T follicular helper cell (primary cell): ENCODE measurements at regions not wholly inside any gene's neighbourhood (a gene's known extent, or its start where the extent isn't known, plus 50 kb on each side); places are given as distances from the start of the nearest gene placed in this dataset.
"Not testable (repeated sequence)": the region's sequence is repeated elsewhere in the genome, so short reads cannot be mapped to it uniquely, and the experiment has no call there.

Source experiments
- DNase-seq: peaks from one replicate; pipeline ENCODE4 v3.0.0-alpha.2; 2020; ENCODE audit warnings: low read depth

DNA sequence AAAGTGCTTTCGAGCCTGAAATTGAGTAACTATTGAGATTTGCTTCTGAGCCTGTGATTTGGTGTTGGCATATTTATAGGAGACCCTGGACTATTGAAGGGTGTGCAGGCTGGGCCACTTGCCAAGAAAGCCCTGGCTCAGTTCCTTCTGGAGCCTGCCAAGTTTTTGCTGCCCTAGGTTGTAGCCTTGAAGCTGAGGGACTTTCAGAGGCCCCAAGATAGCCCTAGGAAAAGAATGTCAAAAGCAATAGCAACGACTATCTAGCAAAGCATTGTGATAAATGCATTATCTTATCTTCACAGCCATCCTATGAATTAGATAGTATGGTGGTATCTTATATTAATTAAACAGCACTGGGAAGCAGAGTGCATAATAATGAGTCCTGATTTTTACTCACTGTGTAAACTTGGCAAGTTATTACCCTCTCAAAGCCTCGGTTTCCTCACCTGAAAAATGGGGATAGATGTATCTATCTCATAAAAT, 473.7 kb upstream of the PODXL start:
- no peak for DNase-seq

DNA sequence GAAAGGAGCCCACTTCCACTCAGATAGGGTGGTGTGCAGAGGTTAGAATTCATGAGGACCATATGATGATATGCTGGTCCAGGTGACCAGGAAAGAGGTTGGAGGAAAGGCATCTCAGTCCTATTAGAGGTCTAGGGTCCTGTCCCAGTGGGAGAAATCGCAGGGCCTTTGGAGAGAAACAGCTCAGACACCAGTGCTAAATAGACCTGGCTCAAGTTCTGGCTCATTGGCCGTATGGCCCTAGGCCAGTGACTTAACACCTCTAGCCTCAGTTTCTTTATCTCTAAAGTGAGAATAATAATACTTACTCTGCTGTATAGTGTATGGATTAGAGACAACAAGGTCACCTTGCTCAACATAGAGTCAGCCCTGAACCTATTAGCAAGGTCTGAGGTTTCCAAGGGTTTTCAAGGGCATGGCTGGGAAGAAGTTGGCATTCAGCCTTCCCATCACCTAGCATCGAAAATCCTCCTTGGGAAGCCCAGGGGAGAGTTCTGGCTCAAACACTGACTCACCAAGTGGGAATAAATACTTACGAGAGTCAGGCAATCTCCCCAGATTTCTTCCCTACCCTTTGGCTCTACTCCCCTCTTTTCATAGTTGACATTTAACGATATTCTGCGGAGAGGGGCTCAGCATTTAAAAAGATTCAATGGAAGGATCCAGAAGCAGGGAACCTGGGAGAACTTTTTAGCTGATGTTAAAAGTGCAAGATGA, 473.1 kb upstream of the PODXL start:
- no peak for DNase-seq

DNA sequence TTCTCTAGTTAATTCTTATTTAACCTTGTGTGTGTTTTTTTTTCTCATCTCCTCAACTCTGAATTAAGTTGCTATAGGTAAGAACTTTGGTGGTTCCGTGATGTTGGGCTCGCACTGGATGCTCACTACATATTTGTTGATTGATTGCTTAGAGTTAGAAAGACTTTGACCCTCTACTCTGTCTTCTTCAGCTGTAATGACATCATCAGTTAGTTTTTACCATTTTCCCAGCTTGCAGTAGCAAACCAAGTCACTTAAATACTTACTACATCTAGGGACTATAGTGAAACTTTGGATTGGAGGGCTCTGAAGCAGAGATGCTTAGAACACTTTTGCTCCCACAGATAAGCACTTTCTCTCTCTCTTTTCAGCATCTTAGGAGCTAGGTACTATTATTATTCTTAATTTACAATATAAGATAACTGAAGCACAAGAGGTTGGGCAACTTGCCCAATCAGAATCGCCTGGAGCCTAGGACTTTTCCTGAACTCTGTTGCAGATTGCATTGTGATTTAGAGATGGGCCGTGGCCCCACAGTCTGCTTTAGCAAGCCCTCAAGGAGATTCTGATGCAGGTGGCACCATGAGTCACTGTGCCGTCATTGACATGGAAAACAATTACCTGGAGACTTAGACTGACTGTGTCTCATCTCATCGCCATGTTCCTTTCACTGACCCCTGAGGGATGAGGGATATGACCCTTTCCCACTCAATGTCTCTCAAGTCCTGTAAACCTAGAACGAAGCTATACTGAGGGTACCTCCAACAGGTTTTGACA, 471.9 kb upstream of the PODXL start:
- DNase-seq, result no peak

DNA sequence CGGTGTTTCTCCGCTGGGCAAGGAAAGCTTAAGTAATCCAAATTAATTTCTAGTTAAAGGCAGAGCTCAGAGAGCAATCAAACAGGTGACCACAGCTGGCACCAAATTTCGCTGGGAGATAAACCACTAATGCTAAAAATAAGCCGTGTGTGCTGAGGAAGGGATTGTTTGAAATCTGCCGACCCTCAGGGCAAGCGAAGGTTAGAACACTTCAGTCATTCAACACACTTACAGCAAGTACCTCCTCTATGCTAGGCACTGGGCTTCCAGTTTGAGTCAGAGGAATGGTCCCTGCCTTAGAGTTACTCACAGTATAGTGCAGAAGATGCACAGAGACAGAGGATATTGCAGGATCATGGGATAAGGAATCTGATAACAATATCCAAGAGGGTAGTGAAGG, 467.9 kb upstream of the PODXL start:
- no peak for DNase-seq

GRCh38 chr7:132023466-132023865, 467.0 kb upstream of the PODXL start:
- DNase-seq, result no peak

DNA sequence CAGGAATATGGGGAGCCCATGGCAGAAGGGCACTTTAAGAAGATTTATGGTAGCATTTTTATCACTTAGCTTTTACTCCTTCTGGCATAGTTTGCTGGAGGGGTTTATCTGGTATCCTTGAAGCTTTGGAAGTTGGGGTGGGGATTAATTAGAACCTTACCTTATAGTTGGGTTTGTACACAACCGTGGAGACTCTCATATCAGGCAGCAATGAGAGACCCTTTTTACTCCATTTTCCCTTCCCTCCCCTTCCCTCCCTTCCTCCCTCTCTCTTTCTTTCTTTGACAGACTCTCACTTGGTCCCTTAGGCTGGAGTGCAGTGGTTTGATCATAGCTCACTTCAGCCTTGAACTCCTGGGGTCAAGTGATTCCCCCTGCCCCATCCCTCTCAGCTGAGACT, 465.8 kb upstream of the PODXL start:
- DNase-seq, result no peak

- no peak for DNase-seq
Observed at GRCh38 chr7:132019703-132020102, 463.3 kb upstream of the PODXL start.

GRCh38 chr7:132009778-132010177, 453.4 kb upstream of the PODXL start:
- DNase-seq, result no peak

GRCh38 chr7:132004529-132004928, 448.1 kb upstream of the PODXL start:
- no peak for DNase-seq

GRCh38 chr7:132002343-132002968, 446.0 kb upstream of the PODXL start:
- DNase-seq, result no peak

GRCh38 chr7:132001146-132001545, 444.7 kb upstream of the PODXL start:
- no peak for DNase-seq

DNA sequence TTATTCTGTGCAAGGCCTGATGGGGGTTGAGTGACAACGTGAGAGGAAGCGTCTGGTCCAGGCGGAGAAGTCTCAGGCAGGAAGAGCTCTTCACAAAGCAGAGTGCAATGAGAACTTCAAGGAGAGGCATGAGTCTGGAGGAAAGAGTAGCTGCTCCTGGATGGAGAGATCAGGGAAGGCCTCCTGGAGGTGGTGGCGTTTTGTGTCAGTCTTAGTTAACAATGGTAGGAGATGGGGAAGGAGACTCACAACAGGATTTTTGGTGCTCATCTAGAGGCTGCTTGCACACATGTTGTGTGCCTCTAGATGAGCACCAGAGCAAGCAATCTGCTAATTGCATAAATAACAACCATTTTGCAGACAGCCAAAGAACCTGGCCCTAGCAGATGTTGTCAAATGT, 442.8 kb upstream of the PODXL start:
- no peak for DNase-seq

GRCh38 chr7:131995324-131995723, 438.9 kb upstream of the PODXL start:
- no peak for DNase-seq

DNA sequence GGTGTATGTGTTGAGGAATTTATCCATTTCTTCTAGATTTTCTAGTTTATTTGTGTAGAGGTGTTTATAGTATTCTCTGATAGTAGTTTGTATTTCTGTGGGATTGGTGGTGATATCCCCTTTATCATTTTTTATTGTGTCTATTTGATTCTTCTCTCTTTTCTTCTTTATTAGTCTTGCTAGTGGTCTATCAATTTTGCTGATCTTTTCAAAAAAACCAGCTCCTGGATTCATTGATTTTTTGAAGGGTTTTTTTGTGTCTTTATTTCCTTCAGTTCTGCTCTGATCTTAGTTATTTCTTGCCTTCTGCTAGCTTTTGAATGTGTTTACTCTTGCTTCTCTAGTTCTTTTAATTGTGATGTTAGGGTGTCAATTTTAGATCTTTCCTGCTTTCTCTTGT, 424.6 kb upstream of the PODXL start:
- not testable (repeated sequence) for DNase-seq

- not testable (repeated sequence) for DNase-seq
Observed at GRCh38 chr7:131978118-131978517, 421.7 kb upstream of the PODXL start.

DNA sequence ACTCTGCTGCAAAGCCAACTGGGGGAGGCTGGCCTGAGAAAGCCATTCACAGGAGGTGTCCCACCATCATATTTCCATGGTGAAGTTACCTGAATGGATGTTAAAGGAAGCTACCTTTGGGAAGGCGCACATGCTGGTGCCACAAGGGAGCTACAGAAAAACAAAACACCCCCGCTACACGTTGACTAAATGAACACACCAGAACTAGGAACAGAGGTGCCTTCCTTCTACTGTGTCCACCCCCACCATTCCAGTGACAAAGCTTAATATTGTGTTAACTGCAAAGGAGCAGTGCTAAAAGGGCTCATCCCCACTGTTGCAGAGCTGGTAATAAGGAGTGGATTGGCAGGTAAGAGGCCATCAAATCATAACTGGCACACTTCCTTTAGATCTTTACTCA, 420.0 kb upstream of the PODXL start:
- DNase-seq, result no peak

DNA sequence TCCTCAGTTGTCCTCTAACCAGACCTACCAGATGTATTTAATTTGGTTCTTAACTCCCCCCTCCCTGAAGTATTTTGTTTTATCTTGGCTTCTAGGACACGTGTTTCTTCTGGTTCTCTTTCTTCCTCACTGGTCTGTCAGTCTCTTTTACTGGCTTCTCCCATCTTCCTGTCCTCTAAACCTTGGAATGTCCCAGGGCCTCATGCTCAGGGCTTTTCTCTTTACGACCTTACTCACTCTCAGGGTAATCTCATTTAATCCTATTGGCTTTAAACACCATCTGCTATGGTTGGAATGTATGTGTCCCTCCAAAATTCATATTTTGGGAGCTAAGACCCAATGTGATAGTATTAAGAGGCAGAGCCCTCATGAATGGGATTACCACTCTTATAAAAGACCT, 418.2 kb upstream of the PODXL start:
- DNase-seq, result no peak

- no peak for DNase-seq
Observed at GRCh38 chr7:131972251-131972650, 415.8 kb upstream of the PODXL start.

- DNase-seq, result no peak
Observed at GRCh38 chr7:131970602-131971001, 414.2 kb upstream of the PODXL start.

GRCh38 chr7:131969560-131969959, 413.1 kb upstream of the PODXL start:
- no peak for DNase-seq

GRCh38 chr7:131967216-131967730, 410.8 kb upstream of the PODXL start:
- no peak for DNase-seq

DNA sequence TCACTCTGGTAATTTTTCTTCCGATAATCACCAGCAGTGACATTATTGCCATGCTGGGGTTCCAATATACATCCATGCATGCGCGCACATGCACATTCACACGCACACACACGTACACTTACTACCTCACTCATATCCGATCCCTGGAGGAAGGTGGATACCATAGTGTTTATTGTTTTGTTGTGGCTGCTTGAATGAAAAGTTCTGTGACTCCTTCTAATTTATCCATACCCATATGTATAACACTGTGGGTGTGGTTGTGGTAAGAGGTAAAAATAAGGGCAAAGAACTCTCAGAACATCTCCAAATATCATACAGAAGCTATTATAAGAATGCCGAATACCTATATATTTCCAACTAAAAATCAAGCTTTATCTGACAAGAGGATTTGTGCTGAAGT, 407.8 kb upstream of the PODXL start:
- no peak for DNase-seq
